GM21381 (cell line): ENCODE measurements at regions not wholly inside any gene's neighbourhood (a gene's known extent, or its start where the extent isn't known, plus 50 kb on each side); places are given as distances from the start of the nearest gene placed in this dataset.
"Not testable (repeated sequence)": the region's sequence is repeated elsewhere in the genome, so short reads cannot be mapped to it uniquely, and the experiment has no call there.

ENCODE experiments used
- ATAC-seq: cut with Tn5 transposase; IDR thresholded peaks from one replicate; pipeline ENCODE4 v1.9.1; 2021; ENCODE audit warnings: mild to moderate bottlenecking, moderate library complexity; ENCODE audit not compliant: unreplicated experiment

- ATAC-seq = no peak
These were observed 539.4 kb downstream of the IGSF11 start for GRCh38 chr3:118495206-118495605.

- ATAC-seq = no peak
These were observed 537.4 kb downstream of the IGSF11 start for GRCh38 chr3:118497274-118497673.

GRCh38 chr3:118501152-118501551, 533.5 kb downstream of the IGSF11 start:
- no peak for ATAC-seq

DNA sequence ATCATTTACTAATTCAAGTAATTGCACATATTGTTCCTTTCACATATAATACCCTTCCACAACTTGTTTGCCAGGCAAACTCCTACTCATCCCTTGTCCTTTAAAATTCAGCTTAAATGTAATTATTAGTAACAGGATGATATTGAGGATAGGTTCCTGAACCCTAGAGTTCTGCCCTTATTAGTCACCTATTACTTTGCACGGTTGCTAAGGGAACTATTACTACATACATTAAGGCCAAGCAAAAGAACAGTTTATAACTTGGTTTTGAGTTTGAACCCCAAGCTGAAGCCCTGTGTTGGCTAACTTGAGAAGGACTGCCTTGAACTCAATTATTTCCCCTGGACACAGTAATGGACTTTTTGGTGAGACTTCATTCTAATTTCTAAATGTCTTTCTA, 529.7 kb downstream of the IGSF11 start:
- ATAC-seq = no peak

DNA sequence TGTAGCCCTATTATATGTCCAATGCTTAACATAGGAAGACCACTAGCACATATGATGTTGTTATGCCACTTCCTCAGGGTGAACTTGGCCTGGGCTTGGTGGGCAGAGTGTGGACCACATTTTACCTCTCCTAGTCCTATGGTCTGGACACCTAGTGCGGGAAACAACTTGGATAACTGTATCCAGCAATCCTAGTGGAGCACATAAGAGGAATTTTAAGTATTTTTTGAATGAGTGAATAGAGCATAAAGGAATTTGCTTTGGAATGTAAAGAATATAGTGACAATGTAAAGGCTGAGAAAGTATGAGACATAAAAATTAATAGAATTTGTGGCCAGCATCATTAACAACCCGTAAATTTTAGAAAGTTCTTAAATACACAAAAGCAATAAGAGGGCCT, 528.9 kb downstream of the IGSF11 start:
- no peak for ATAC-seq

- no peak for ATAC-seq
These were observed 523.2 kb downstream of the IGSF11 start for GRCh38 chr3:118511402-118511801.

DNA sequence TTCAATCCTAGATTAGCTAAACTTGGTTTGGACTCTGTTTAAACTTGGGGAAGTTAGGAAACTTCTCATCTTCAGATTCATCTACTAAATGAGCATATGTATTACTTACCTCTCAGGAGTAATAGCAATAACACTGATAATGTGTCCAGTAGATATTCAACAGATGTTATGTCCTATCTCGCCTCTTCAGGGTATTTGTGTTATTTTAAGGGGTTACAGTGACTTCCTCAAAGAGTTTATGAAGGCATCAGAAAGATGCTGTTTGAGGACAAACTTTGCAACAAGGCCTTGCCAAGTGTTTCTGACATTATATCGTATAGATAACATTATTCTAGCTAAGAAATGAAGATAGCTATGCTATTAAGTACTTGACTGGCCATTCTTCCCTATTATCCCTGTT, 522.3 kb downstream of the IGSF11 start:
- ATAC-seq = no peak

- no peak for ATAC-seq
These were observed 509.6 kb downstream of the IGSF11 start for GRCh38 chr3:118525077-118525476.

DNA sequence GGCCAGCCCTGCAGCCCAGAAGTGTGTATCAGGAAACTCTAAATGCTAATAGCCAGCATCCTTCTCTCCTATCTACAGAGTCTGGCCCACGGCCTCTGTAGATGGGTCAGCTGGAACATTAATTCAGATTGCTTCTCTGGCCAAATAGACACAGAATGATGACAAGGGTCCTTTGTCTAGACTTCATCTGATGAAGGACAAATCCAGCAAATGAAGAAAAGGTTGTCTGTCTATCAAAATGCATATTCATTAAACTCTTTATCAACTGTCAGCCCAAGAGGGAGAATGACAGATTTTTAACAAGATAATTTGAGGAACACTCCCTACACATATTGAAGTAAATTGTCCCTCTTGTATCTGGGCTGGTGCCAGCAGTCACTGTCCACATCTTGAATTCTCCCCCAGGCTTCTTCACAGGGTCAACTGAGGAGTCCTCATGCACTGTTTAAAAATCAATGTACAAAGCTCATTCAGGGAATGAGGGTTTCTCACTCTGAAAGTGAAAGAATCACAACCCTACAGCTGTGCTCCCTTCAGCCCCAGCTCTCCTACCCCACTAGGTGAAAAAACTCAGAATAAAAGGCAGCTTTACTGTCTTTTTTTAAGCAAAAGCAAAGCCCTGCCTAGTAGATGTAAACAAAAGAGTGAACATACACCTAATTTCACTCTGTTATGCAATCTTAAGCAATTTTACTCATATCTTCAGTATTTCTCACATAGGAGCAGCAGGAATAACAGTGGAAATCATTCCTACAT, 507.7 kb downstream of the IGSF11 start:
- no peak for ATAC-seq

- no peak for ATAC-seq
These were observed 507.1 kb downstream of the IGSF11 start for GRCh38 chr3:118527514-118528044.

DNA sequence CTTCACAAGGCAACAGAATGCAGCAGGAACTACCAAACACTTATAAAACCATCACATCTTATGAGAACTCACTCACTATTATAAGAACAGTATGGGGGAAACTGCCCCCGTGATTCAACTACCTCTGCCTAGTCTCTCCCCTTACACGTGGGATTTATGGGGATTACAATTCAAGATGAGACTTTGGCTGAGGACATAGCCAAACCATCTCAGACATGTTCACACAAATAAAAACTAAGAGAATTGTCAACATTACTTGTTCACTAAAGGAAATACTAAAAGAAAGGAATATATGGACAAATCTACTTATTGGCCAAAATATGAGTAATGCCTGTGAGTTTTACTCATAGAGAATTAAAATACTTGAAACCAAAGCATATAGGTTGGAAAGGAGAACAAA, 505.1 kb downstream of the IGSF11 start:
- ATAC-seq = no peak

- ATAC-seq = no peak
These were observed 504.2 kb downstream of the IGSF11 start for GRCh38 chr3:118530350-118530922.

DNA sequence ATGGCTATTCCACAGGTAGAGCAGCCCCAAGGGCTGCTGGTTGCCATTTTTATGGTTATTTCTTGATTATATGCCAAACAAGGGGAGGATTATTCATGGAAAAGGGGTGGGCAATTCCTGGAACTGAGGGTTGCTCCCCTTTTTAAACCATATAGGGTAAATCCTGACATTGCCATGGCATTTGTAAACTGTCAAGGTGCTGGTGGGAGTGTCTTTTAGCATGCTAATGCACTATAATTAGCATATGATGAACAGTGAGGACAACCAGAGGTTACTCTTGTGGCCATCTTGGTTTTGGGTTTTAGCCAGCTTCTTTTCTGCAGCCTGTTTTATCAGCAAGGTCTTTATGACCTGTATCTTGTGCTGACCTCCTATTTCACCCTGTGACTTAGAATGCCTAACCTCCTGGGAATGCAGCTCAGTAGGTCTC, 503.7 kb downstream of the IGSF11 start:
- ATAC-seq = not testable (repeated sequence)

DNA sequence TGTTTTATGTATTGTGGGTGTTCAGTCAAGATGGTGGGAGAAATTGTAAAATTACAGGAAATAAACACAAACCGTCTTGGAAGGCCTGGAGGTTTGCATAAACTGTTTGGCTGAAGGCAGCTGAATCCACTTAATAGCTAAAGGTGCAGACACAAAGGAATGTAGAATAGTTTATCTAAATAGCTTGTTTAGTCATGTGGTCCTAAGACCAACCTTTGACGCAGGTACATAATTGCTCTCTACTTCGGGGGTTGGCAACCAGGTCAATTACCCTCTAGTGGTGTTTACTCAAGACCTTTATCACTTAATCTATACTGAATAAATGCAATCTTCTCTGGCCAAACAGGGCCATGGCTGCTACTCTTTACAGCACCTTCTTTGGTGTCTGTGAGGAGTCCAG, 502.8 kb downstream of the IGSF11 start:
- ATAC-seq = no peak

- ATAC-seq = no peak
These were observed 501.0 kb downstream of the IGSF11 start for GRCh38 chr3:118533676-118534075.

GRCh38 chr3:118534519-118534918, 500.1 kb downstream of the IGSF11 start:
- no peak for ATAC-seq

- no peak for ATAC-seq
These were observed 497.9 kb downstream of the IGSF11 start for GRCh38 chr3:118536764-118537163.

DNA sequence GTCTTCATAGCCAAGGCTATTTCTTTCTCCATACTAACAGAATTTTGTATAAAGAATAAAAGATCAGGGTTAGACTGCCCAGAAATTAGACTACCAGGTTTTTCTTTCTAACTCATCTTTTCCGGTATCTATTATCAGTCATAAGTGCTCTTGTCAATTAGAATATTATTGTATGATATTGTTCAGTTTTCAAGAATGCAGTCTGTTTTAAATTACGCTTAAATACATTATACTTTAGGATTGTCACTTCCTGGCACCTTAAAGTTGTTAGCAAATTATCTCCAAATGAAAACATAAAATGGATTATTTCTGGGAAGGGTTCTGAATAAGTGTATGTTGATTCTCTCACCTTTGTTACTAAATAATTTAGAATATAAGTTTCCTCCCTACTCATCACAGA, 497.2 kb downstream of the IGSF11 start:
- no peak for ATAC-seq

GRCh38 chr3:118538187-118538586, 496.5 kb downstream of the IGSF11 start:
- ATAC-seq = no peak

DNA sequence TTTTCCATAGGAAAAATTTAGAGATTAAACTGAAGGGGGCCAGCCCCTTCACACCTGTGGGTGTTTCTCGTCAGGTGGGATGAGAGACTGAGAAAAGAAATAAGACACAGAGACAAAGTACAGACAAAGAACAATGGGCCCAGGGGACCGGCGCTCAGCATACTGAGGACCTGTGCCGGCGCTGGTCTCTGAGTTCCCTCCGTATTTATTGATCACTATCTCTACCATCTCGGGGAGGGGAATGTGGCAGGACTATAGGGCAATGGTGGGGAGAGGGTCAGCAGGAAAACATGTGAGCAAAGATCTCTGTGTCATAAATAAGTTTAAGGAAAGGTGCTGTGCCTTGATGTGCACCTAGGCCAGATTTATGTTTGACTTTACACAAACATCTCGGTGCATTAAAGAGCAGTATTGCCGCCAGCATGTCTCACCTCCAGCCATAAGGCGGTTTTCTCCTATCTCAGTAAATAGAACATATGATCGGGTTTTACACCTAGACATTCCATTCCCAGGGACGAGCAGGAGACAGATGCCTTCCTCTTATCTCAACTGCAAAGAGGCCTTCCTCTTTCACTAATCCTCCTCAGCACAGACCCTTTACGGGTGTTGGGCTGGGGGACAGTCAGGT, 494.7 kb downstream of the IGSF11 start:
- not testable (repeated sequence) for ATAC-seq

DNA sequence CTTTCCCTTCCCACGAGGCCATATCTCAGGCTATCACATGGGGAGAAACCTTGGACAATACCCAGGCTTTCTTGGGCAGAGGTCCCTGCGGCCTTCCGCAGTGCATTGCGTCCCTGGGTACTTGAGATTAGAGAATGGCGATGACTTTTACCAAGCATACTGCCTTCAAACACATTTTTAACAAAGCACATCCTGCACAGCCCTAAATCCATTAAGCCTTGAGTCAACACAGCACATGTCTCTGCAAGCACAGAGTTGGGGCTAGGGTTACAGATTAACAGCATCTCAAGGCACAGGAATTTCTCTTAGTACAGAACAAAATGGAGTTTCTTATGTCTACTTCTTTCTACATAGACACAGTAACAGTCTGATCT, 494.2 kb downstream of the IGSF11 start:
- ATAC-seq = not testable (repeated sequence)

DNA sequence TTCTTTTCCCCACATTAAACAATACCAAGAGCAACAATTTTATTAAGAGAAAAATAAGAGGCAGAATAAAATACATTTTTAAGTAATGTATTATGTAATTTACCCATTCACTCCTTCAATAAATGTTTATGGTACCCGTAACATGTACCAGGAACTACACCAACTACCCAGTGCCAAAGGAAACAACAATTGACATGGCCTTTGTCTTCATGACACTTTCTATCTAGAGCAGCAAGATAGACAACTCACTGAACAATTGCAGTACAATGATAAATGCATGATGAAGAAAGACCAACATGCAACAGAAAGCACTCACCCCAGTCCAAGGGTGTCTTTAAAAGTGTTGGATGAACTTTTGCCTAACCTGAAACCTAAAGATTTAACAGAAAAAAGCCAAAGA, 493.8 kb downstream of the IGSF11 start:
- ATAC-seq = no peak
